ENCODE measurements at regions not wholly inside any gene's neighbourhood (a gene's known extent, or its start where the extent isn't known, plus 50 kb on each side); places are given as distances from the start of the nearest gene placed in this dataset.

- Histone ChIP-seq H3K4me1 (ENCODE audit: low read length) (no peaks in the 10 kb centered on the region), H3K9ac (ENCODE audit: low read length) (no peak overlapping the region), H3K27me3 (replicated peaks; ENCODE audit: insufficient read depth, low read length) (no peaks in the 10 kb centered on the region), H3F3A (ENCODE audit: insufficient read depth, low read length) (no peaks in the 10 kb centered on the region), H3K36me3 (replicated peaks; ENCODE audit: insufficient read depth, low read length) (no peaks in the 10 kb centered on the region), H3K27ac (ENCODE audit: low read length) (no peak overlapping the region), H3K9me2 (replicated peaks; ENCODE audit: insufficient read depth, low read length) (no peaks in the 10 kb centered on the region), H3K4me3 (ENCODE audit: low read length) (no peak overlapping the region), H4K20me1 (ENCODE audit: insufficient read depth, low read length) (no peaks in the 10 kb centered on the region), H3K4me2 (ENCODE audit: low read depth, low read length) (no peak overlapping the region), H3K79me2 (ENCODE audit: low read length) (no peaks in the 10 kb centered on the region), H2AFZ (ENCODE audit: low read length) (no peak overlapping the region), H3K9me3 (replicated peaks; ENCODE audit: insufficient read depth, low read length) (no peaks in the 10 kb centered on the region)
- TF ChIP-seq CTCF (IDR thresholded peaks at IDR 0.05; ENCODE audit: low read length) (no peak), EZH2phosphoT487 (IDR thresholded peaks at IDR 0.05; ENCODE audit: low read length) (no peak), EZH2 (optimal IDR thresholded peaks at IDR 0.05; ENCODE audit: low read depth, low read length) (no peak)
- DNase-seq, result no peak
Observed at GRCh38 chr16:79297805-79298204, 302.7 kb downstream of the MAF start.

GRCh38 chr16:79297296-79297695 is 303.2 kb downstream of the MAF start:
- no peak overlapping the region for H3K27ac ChIP-seq (ENCODE audit: low read length)
- no peaks in the 10 kb centered on the region for H3K9me3 ChIP-seq (replicated peaks; ENCODE audit: insufficient read depth, low read length)
- no peaks in the 10 kb centered on the region for H3K9me2 ChIP-seq (replicated peaks; ENCODE audit: insufficient read depth, low read length)
- no peaks in the 10 kb centered on the region for H3K4me1 ChIP-seq (ENCODE audit: low read length)
- H3F3A ChIP-seq (ENCODE audit: insufficient read depth, low read length), result no peaks in the 10 kb centered on the region
- no peak for DNase-seq
- no peak overlapping the region for H3K9ac ChIP-seq (ENCODE audit: low read length)
- no peaks in the 10 kb centered on the region for H4K20me1 ChIP-seq (ENCODE audit: insufficient read depth, low read length)
- H3K79me2 ChIP-seq (ENCODE audit: low read length), result no peaks in the 10 kb centered on the region
- no peak for TF ChIP-seq CTCF (IDR thresholded peaks at IDR 0.05; ENCODE audit: low read length)
- no peak for TF ChIP-seq EZH2 (optimal IDR thresholded peaks at IDR 0.05; ENCODE audit: low read depth, low read length)
- no peak for TF ChIP-seq EZH2phosphoT487 (IDR thresholded peaks at IDR 0.05; ENCODE audit: low read length)
- no peak overlapping the region for H3K4me2 ChIP-seq (ENCODE audit: low read depth, low read length)
- H3K27me3 ChIP-seq (replicated peaks; ENCODE audit: insufficient read depth, low read length), result no peaks in the 10 kb centered on the region
- H3K36me3 ChIP-seq (replicated peaks; ENCODE audit: insufficient read depth, low read length), result no peaks in the 10 kb centered on the region
- no peak overlapping the region for H2AFZ ChIP-seq (ENCODE audit: low read length)
- no peak overlapping the region for H3K4me3 ChIP-seq (ENCODE audit: low read length)

- H3K27ac ChIP-seq (ENCODE audit: low read length), result no peak overlapping the region
- no peak for TF ChIP-seq EZH2phosphoT487 (IDR thresholded peaks at IDR 0.05; ENCODE audit: low read length)
- no peak for TF ChIP-seq CTCF (IDR thresholded peaks at IDR 0.05; ENCODE audit: low read length)
- TF ChIP-seq EZH2 (optimal IDR thresholded peaks at IDR 0.05; ENCODE audit: low read depth, low read length), result no peak
- no peaks in the 10 kb centered on the region for H3K9me2 ChIP-seq (replicated peaks; ENCODE audit: insufficient read depth, low read length)
- no peaks in the 10 kb centered on the region for H3K27me3 ChIP-seq (replicated peaks; ENCODE audit: insufficient read depth, low read length)
- no peak overlapping the region for H3K4me3 ChIP-seq (ENCODE audit: low read length)
- no peak overlapping the region for H2AFZ ChIP-seq (ENCODE audit: low read length)
- no peaks in the 10 kb centered on the region for H3K4me1 ChIP-seq (ENCODE audit: low read length)
- no peaks in the 10 kb centered on the region for H4K20me1 ChIP-seq (ENCODE audit: insufficient read depth, low read length)
- no peaks in the 10 kb centered on the region for H3K36me3 ChIP-seq (replicated peaks; ENCODE audit: insufficient read depth, low read length)
- no peak overlapping the region for H3K9ac ChIP-seq (ENCODE audit: low read length)
- no peaks in the 10 kb centered on the region for H3K9me3 ChIP-seq (replicated peaks; ENCODE audit: insufficient read depth, low read length)
- no peaks in the 10 kb centered on the region for H3K79me2 ChIP-seq (ENCODE audit: low read length)
- DNase-seq, result no peak
- no peaks in the 10 kb centered on the region for H3F3A ChIP-seq (ENCODE audit: insufficient read depth, low read length)
- H3K4me2 ChIP-seq (ENCODE audit: low read depth, low read length), result no peak overlapping the region
Observed at GRCh38 chr16:79296491-79296890, 304.0 kb downstream of the MAF start.

Measured in MM.1S (cell line).